GM12864 (cell line): ENCODE measurements at regions not wholly inside any gene's neighbourhood (a gene's known extent, or its start where the extent isn't known, plus 50 kb on each side); places are given as distances from the start of the nearest gene placed in this dataset.

Experiments
- DNase-seq: peaks from one replicate; pipeline ENCODE4 v3.0.0-alpha.2; 2011; ENCODE audit warnings: low read depth
- H3K4me3 ChIP-seq: 2 replicates; pipeline ENCODE4 v1.5.1; 2011; ENCODE audit warnings: mild to moderate bottlenecking, low read depth, low read length, control low read depth
- TF ChIP-seq, protein P1 (sequence below): IDR thresholded peaks from 2 replicates; pipeline ENCODE4 v1.5.1; 2011; ENCODE audit warnings: low read depth, mild to moderate bottlenecking, moderate library complexity, low read length, control low read depth, inconsistent platforms; ENCODE audit errors: missing control alignments

- no peak overlapping the region for H3K4me3 ChIP-seq
- DNase-seq: no peak
- TF ChIP-seq, protein P1, sequence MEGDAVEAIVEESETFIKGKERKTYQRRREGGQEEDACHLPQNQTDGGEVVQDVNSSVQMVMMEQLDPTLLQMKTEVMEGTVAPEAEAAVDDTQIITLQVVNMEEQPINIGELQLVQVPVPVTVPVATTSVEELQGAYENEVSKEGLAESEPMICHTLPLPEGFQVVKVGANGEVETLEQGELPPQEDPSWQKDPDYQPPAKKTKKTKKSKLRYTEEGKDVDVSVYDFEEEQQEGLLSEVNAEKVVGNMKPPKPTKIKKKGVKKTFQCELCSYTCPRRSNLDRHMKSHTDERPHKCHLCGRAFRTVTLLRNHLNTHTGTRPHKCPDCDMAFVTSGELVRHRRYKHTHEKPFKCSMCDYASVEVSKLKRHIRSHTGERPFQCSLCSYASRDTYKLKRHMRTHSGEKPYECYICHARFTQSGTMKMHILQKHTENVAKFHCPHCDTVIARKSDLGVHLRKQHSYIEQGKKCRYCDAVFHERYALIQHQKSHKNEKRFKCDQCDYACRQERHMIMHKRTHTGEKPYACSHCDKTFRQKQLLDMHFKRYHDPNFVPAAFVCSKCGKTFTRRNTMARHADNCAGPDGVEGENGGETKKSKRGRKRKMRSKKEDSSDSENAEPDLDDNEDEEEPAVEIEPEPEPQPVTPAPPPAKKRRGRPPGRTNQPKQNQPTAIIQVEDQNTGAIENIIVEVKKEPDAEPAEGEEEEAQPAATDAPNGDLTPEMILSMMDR: no peak
These were observed 154.1 kb upstream of the ADO start for GRCh38 chr10:62650411-62650810.

DNA sequence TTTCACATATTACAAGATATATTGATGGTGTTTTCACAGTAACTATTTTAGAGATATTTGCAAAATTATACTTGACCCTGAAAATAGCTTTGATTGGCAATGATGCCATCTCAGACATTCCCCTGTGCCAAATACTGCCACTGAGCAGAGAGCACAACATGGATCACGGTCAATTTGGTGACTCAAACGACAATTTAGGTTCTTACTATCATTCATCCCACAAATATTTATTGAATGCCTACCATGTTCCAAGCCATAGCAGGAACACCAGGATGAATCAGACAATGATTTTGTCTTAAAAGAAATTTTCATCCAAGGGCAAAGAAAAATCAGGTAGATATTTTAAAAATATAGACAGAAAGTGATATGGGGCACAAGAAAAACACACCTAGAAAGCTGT is 153.2 kb upstream of the ADO start:
- no peak overlapping the region for H3K4me3 ChIP-seq
- no peak for DNase-seq
- TF ChIP-seq, protein P1: no peak

DNA sequence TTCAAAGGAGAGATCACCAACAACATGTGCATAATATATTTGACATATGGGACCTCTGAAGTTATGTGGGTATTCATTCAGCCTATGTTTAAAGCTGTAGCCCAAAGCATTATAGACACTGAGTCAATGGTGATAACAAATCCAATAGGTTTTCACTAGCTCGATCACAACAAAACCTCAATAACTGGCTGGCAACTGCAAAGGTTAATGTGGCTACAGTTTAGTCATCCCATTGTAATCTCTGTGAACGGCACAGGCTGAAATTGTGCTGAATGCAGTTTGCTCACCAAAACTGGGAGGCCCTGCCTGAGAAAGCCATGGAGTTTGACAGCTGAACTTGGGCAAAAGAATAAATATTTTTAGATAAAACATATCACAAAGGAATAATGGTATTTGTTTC is 152.4 kb upstream of the ADO start:
- H3K4me3 ChIP-seq: no peak overlapping the region
- TF ChIP-seq, protein P1: no peak
- no peak for DNase-seq

DNA sequence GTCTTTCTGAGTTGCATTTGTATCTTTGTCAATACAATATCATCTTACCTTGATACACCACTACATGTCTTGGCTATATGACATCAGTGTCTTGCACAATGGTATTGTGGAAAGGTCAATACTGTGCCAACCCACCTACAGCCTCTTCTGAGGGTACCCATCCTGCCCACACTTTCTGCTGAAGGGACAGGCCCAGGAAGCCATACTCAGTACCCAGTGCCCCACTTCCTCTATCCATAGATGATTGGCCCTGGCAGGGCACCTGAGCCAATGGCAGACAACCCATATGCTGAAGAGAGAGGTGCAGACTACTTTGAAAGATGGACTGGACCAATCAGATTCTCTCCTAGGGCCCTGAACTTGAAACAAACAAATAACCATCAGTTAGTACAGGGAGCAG is 152.0 kb upstream of the ADO start:
- H3K4me3 ChIP-seq: no peak overlapping the region
- TF ChIP-seq, protein P1: no peak
- no peak for DNase-seq

DNA sequence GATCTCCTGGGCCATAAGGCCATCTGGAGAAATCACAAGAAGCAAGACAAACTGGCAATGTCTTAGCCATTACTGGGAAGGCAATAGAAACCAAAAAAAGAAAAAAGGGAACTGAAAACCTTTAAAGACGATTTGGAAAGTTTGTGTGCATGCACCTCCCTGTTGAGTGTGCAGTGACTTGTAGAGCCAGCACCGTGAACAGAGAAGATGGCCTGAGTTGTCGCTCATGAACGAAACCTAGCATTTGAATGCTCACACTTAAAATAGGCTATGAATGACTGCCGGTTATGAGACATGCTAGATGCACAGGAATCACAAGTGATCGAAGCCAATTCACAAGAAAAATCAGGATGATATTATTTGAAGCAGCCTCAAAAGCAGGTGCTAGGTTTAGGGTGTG is 151.3 kb upstream of the ADO start:
- peak; percentile 98 for DNase-seq

GRCh38 chr10:62654966-62655336 is 149.6 kb upstream of the ADO start:
- no peak for DNase-seq
- TF ChIP-seq, protein P1: no peak
- peak overlapping the region; percentile 58 for H3K4me3 ChIP-seq

More for the DNA sequence above, 151.3 kb upstream of the ADO start:
- H3K4me3 ChIP-seq: no peak overlapping the region
- TF ChIP-seq, protein P1: no peak

- TF ChIP-seq, protein P1: no peak
- H3K4me3 ChIP-seq: peak overlapping the region; percentile 58
- DNase-seq: peak; percentile 97
These were observed 149.1 kb upstream of the ADO start for GRCh38 chr10:62655337-62655994.
